Heart left ventricle (tissue), 13 donors: ENCODE measurements at regions not wholly inside any gene's neighbourhood (a gene's known extent, or its start where the extent isn't known, plus 50 kb on each side); places are given as distances from the start of the nearest gene placed in this dataset.

ENCODE experiments used
- CTCF ChIP-seq, 12 donors: fragments of 200-600 bp; sonication (generic) in 4 of 12; IDR thresholded peaks; one replicate each; pipeline versions ENCODE4 v1.5.0 to v1.8.0; 2018 to 2022; ENCODE audit warnings: antibody characterized with exemption in 12 of 12, mild to moderate bottlenecking in 5 of 12
- POLR2A ChIP-seq, 2 donors: fragments of 450-650 bp; IDR thresholded peaks; one replicate each; pipeline ENCODE4 v1.6.1; 2017; ENCODE audit warnings: antibody characterized with exemption in 2 of 2, mild to moderate bottlenecking in 2 of 2, moderate library complexity in 2 of 2
- donor health status: ischemic (EF 13 %, LVEDD 7.1; RV severe dilation, severe dysfunction).
- donor health status: DM: no; HTN: yes; CAD: no.
- donor health status: DM: no; HTN: no; CAD: no.
- donor health status: ischemic (EF 25% LVEDD 6.9; RV normal size, moderate dysfunction).
- donor health status: ischemic (EF 25% LVEDD 5.7; RV mildly dilated, moderate dysfunction).
- donor health status: ischemic (EF 35%, LVEDD 5.7; RV mildly dilated, moderate dysfunction).
- donor health status: nonischemic (EF 11% LVEDD 7.7; RV severe dilation, severe dysfunction).
- donor health status: DM: yes; HTN: yes; CAD: no.
- donor health status: PGD.
- donor health status: ischemic (EF 29% LVEDD 5.4; RV normal size, mild dysfunction).
- donor health status: nonischemic (EF 23%, LVEDD 6.1; RV moderate dilation, normal function).

DNA sequence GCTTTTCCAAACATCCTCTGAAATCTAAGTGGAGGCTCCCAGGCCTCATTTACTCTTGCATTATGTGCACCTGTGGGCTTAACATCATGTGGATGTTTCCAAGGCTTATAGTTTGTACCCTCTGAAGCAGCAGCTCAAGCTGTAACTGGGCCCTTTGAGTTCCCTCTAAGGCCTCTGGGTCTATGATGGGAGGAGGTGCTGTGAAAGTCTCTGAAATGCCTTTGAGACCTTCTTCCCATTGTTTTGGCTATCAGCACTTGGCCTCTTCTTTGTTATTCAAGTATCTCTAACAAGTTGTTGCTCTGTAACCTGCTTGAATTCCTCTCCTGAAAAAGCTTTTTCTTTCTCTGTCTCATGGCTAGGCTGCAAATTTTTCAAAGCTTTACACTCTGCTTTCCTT is 58.1 kb upstream of the MYT1L start:
- no peak for TF ChIP-seq POLR2A (IDR thresholded peaks at IDR 0.05)
- TF ChIP-seq CTCF (IDR thresholded peaks at IDR 0.05): no peak
